EH (cell line): ENCODE measurements at regions not wholly inside any gene's neighbourhood (a gene's known extent, or its start where the extent isn't known, plus 50 kb on each side); places are given as distances from the start of the nearest gene placed in this dataset.

Experiments
- DNase-seq: peaks from one replicate; pipeline ENCODE4 v3.0.0-alpha.2; 2015; ENCODE audit warnings: low read depth

GRCh38 chr4:24057915-24058559 is 168.2 kb upstream of the PPARGC1A start:
- DNase-seq: no peak

GRCh38 chr4:24056289-24056688 is 166.4 kb upstream of the PPARGC1A start:
- no peak for DNase-seq

GRCh38 chr4:24055623-24056022 is 165.8 kb upstream of the PPARGC1A start:
- no peak for DNase-seq

GRCh38 chr4:24054910-24055309 is 165.1 kb upstream of the PPARGC1A start:
- no peak for DNase-seq

- DNase-seq: no peak
Measured at GRCh38 chr4:24053934-24054333, 164.1 kb upstream of the PPARGC1A start.

- DNase-seq: no peak
Measured at GRCh38 chr4:24044610-24045589, 155.1 kb upstream of the PPARGC1A start.

- DNase-seq: peak; percentile 97
Measured at GRCh38 chr4:24042094-24042493, 152.2 kb upstream of the PPARGC1A start.

- no peak for DNase-seq
Measured at GRCh38 chr4:24040811-24041210, 151.0 kb upstream of the PPARGC1A start.

- no peak for DNase-seq
Measured at GRCh38 chr4:24033626-24034025, 143.8 kb upstream of the PPARGC1A start.

GRCh38 chr4:24032371-24032989 is 142.6 kb upstream of the PPARGC1A start:
- DNase-seq: peak; percentile 34

- DNase-seq: no peak
Measured at GRCh38 chr4:24026596-24026995, 136.7 kb upstream of the PPARGC1A start.

GRCh38 chr4:24024605-24025004 is 134.8 kb upstream of the PPARGC1A start:
- DNase-seq: peak; percentile 24

GRCh38 chr4:24024157-24024556 is 134.3 kb upstream of the PPARGC1A start:
- DNase-seq: peak; percentile 59

GRCh38 chr4:24015782-24016181 is 125.9 kb upstream of the PPARGC1A start:
- DNase-seq: no peak

- no peak for DNase-seq
Measured at GRCh38 chr4:24013668-24014422, 124.0 kb upstream of the PPARGC1A start.

GRCh38 chr4:24010994-24011393 is 121.1 kb upstream of the PPARGC1A start:
- no peak for DNase-seq

- DNase-seq: no peak
Measured at GRCh38 chr4:24010573-24010972, 120.7 kb upstream of the PPARGC1A start.

- DNase-seq: no peak
Measured at GRCh38 chr4:24007860-24008261, 118.0 kb upstream of the PPARGC1A start.

- DNase-seq: no peak
Measured at GRCh38 chr4:24006269-24006668, 116.4 kb upstream of the PPARGC1A start.

GRCh38 chr4:24003926-24004325 is 114.1 kb upstream of the PPARGC1A start:
- peak; percentile 14 for DNase-seq

GRCh38 chr4:24003496-24003895 is 113.6 kb upstream of the PPARGC1A start:
- DNase-seq: peak; percentile 21
